ENCODE measurements at regions not wholly inside any gene's neighbourhood (a gene's known extent, or its start where the extent isn't known, plus 50 kb on each side); places are given as distances from the start of the nearest gene placed in this dataset.

DNA sequence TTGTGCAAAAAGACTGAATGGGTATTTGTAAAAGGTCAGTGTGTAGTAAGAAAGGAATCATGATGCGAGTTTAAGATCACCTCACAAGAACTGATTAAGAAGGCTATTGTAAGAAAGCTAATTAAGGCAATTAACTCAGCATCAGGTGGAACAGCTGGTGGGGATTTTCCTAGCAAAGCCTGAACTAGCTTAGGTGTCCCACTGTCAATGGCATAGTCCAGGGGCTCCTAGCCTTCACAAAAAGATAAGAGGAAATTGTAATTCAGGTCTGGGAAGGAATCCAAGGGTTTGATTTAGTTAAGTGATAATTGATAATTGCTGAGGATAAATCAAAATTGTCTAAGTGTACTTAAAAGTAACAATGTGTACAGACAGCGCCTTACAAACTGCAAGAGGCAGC, 901.6 kb downstream of the TUSC7 start:
- no peak for DNase-seq (ENCODE audit: low read depth in 2 of 2)

DNA sequence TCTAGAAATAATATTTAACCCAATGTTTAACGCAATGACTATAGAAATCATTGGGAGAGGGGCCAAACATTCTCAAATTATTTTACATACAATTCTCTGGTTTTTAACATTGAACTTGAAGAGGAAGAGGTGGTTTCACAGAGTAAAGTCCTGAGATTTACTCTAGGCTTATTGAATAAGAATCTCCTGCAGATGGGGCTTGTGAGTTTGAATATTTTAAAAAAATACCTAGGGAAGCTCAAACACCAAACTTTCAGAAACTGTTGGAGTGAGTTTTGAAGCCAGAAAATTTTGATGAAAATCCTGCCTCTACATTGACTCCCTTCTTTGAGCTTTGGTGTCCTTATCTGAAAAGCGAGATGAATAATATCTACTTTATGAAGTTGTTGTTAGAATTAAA, 906.6 kb downstream of the TUSC7 start:
- no peak for DNase-seq (ENCODE audit: low read depth in 2 of 2)

DNA sequence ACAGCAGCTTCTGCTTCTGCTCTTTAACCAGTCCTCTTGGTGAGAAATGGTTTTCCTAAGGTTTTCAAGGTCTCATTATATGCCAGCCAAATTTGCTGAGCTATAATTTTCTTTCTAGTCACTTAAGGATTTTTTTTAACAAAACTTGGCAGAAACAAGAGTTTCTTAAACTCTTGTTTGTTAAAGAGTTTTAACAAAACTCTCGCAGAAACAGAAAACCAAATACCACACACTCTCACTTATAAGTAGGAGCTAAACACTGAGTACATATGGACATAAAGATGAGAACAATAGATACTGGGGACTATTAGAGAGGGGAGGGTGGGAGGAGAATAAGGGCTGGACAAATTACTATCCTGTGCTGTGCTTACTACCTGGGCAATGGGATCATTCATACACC, 908.3 kb downstream of the TUSC7 start:
- DNase-seq (ENCODE audit: low read depth in 2 of 2): no peak

DNA sequence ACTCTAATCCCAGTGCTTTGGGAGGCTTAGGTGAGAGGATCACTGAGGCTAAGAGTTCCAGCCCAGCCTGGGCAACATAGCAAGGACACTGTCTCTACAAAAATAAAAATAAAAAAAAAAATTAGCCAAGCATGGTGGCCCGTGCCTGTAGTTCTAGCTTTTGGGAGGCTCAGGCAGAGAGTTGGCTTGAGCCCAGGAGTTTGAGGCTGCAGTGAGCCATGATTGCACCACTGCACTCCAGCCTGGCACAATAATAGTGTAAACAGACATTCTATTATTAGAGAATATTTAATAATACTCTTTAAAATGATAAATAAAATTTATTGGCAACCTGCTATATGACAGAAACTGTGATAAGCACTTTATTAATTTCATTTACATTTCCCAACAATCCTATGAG, 908.9 kb downstream of the TUSC7 start:
- no peak for DNase-seq (ENCODE audit: low read depth in 2 of 2)

DNA sequence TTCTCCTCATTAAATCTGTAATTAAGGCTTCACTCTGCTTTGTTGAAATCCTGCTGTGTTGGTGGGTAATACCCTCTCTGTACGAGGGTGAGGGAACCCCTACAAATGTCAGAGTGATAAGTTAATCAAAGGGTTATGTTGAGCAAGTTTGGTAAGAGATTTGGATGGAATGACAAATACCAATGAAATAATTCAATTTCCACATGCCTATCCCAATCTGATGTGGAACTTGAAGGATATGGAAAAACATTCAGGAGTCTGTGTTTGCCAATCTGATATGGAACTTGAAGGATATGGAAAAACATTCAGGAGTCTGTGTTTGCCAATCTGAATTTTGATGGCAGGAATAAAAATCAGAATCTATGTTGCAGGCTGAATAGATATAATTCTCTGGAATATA, 910.2 kb downstream of the TUSC7 start:
- DNase-seq (ENCODE audit: low read depth in 2 of 2): no peak

DNA sequence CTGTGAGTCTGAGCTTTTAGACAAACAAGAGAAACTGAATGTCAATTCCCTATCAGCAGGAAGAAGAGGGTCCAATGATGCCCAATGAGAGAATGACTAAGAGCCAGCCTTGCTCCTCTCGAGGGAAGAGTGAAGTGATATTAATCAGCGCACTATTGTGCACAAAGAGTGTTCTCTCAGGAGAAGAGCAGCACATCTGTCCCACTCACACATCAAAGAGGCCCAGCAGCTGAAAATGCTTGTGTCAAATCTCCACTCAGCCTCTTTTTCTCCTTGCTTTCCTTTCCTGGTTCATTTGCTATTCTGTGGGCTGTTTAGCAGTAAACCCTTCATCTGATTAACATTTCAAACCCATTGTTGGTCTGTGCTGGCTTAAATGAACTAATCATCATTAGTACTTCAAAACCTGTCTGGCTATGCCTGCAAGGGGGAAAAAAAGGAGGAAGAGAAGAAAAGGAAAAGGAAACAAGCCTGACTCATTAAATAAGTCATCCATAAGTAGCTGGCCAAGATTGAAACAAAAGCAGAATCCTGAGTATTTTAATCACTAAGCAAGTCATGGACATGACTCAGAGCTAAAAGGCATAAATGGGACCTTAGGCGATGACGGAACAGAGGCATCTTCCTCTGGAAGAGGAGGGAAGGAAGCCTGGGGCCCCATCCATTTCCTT, 912.7 kb downstream of the TUSC7 start:
- no peak for DNase-seq (ENCODE audit: low read depth in 2 of 2)

DNA sequence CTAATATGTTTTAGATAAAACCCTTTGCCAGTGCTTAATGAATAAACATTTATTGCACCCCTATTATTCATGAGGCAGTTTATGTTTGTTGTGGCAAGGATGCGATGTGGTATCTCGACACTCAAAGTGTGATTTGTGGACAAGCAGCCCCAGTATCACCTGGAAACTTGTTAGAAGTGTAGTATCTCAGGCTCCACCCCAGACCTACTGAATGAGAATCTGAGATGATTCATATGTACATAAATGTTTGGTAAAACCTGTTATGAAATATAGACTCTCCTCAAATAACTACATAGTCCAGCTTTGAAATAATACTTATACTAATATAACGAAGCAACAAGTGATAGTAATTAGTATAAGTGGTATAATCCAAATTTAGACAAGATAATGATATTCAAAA, 914.8 kb downstream of the TUSC7 start:
- DNase-seq (ENCODE audit: low read depth in 2 of 2): no peak

DNA sequence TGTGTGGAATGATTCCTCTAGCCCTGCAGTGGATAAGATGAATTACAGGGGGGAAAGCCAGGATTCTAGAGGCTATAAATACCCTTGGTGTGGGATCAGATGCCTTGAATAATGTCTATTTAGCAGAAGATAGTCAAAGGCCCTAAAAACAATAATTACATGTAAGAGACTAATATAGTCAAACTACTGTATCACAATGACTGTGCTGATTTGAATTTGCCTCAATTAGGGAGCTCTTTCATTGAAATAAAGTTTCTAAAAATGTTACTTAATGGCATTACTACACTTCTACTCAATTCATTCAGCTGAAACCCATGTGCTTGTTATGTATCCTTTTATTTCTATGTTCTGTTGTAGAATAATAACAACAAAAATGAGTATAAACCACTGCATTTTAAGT, 915.6 kb downstream of the TUSC7 start:
- DNase-seq (ENCODE audit: low read depth in 2 of 2): no peak

DNA sequence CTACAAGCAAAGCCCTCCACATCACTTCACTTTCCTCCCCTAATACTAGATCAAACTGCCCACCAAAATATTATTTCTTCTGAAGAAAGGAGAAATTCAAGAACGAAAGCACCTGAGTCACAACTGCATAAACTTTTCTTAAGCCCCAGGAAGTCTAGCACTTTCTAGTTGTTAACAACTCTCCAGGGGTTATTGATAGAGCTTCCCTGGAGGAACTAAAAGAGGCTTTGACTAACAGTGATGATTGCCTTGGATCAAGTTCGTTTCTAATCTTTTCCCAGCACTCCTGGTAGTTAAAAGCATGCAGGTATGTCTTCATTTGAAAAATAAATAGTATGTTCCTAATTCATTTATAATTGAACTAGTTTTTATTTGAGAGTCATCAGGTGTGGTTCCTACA, 917.0 kb downstream of the TUSC7 start:
- DNase-seq (ENCODE audit: low read depth in 2 of 2): no peak

DNA sequence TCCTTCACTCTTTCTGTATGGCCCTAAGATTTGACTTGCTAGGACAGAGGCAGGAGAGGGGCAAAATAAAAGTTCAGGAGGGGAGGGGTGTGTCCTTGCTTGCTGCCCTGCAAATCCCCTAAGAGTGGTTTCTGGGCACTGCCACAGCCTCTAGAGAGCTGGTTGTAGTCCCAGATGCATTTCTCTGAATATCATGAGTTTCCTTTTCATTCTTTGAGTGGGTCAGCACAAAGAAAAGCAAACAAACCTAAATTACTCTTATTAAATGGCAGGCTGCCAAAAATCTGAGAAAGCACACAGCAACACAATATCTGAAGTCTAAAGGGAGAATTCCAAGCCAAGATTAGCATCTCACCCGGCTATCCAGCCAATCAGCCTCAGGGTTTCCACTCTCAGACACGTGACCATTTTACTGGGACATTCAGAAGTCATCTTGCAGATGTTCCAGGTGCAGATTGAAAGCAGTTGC, 919.3 kb downstream of the TUSC7 start:
- no peak for DNase-seq (ENCODE audit: low read depth in 2 of 2)

DNA sequence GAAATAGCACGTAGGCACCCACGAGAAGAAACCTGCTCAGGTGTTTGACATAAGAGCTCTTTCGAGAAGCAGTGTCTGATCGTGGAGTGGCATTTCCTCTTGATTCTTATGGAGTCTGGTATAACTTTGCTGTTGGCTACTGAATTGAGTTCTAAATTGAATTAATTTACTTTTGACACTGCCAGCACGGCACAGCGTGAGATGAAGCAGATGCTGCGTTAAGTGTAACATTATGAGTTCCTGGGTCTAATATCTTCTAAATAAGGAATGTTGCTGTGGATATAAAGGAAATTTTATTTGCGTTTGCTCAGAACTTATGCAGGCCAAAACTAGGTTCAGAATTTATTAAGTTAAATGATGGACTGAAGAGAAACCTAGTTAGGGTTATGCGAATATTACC, 919.9 kb downstream of the TUSC7 start:
- DNase-seq (ENCODE audit: low read depth in 2 of 2): no peak

DNA sequence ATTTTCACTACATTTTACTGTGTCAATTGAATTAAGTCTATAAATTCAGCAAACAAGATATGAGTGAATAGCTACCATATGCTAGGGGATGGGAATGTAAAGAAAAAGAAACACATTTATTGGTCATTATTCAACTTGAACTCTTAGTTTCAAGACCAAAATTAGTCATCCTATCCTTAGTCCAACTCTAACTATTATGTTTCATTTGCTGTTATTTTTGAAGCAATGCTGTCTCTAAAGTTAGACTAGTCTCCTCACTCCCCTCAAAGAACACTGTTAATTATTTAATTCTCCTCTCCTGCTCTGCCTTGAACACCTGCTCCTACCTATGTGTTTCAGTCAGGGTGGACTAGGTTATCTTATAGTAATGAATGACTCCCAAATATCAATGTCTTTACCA, 920.9 kb downstream of the TUSC7 start:
- DNase-seq (ENCODE audit: low read depth in 2 of 2): no peak

DNA sequence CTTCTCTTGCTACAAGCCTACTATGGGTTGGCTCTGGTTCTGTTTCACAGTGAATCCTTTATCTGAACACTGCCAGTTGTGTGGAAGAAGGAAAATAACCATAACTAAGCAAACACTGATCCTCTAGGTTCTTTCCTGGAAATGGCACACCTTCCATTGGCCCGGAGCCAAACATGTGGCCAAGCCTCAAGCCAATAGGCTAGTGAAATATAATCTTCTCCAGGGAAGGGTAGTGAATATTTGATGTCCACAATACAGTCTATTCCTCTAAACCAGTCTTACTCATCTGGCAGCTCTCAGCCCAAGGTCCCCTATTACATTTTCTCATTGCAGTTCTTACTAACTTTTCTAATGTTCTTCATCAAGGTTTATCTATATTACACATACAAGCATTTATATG, 921.3 kb downstream of the TUSC7 start:
- no peak for DNase-seq (ENCODE audit: low read depth in 2 of 2)

DNA sequence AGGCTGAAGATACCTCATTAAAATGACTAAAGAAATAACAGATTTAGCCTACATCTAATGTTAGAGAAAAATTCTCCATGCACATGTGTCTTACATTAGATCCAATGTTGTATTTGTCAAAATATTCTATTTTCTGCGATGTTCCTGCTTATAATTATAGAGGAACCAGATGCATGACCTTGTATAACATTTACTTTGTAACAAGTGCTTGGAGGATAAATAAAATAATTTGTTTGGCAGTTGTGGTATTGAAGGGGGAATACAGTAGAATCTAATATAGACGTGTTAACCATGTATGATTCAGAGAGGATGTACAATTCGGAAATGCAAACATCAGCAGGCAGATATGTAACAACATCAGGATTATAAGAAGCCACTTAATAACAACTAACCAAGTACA, 922.2 kb downstream of the TUSC7 start:
- DNase-seq (ENCODE audit: low read depth in 2 of 2): no peak

DNA sequence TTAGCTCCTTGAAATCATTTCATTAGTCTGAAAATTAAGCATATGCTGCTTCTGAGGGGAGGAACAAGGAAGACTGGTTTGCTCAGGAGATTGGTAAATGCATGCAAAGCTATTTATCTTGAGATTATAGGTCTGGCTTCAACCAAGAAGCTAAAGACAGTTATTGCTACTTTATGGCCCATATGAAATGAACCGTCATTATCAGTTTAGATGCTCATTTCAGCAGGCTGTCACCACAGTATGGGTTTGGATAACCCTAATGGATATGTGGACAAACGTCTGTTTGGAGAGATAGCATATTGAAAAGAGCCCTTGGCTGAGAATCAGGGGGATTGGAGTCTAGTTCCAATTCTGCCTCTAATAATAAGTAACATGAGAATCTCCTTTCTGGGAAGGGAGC, 922.6 kb downstream of the TUSC7 start:
- DNase-seq (ENCODE audit: low read depth in 2 of 2): no peak

DNA sequence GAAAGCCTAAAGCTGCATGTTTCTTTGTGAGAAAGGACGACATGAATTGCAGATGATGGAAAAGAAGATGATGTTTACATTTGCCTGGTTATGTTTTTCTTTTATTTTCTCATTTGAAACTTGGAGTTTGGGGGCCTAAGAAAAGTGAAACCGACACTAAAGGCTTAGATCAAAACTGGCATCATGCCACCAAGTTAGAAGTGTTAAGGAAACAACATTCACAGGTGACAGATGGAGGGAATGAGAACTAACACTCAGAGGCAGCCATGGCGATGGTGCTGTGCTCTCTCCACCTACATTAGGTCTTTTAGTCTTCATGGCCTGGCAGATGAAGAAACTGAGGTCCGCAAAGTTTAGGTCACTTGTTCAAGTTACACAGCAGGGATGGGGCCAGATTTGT, 923.6 kb downstream of the TUSC7 start:
- no peak for DNase-seq (ENCODE audit: low read depth in 2 of 2)

DNA sequence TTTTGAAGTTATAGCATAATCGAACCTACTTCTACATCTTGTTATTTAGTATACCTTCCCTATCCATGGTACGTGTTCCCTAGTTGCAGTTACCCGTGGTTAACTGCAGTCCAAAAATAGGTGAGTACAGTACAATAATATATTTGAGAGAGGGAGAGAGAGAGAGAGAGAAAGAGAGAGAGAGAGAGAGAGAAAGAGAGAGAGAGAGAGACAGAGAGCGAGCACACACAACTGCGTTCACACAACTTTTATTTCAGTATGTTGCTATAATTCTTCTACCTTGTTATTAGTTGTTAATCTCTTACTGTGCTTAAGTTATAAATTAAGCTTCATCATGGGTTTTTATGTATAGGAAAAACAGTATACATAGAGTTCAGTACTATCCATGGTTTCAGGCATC, 928.1 kb downstream of the TUSC7 start:
- no peak for DNase-seq (ENCODE audit: low read depth in 2 of 2)

DNA sequence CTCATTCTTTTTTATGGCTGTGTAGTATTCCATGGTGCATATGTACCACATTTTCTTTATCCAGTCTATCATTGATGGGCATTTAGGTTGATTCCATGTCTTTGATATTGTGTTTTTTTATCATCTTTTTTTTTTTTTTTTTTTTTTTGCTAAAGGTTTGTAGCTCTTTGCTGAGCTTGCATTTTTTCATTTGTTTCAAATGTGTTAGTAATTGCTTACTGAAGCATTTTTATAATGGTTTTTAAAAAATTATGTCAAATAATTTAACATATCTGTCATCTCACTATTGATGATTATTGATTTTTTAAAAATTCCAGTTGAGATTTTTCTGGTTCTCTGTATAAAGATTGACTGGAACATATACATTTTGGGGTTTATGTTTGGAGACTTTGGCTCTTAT, 934.6 kb downstream of the TUSC7 start:
- DNase-seq (ENCODE audit: low read depth in 2 of 2): no peak

DNA sequence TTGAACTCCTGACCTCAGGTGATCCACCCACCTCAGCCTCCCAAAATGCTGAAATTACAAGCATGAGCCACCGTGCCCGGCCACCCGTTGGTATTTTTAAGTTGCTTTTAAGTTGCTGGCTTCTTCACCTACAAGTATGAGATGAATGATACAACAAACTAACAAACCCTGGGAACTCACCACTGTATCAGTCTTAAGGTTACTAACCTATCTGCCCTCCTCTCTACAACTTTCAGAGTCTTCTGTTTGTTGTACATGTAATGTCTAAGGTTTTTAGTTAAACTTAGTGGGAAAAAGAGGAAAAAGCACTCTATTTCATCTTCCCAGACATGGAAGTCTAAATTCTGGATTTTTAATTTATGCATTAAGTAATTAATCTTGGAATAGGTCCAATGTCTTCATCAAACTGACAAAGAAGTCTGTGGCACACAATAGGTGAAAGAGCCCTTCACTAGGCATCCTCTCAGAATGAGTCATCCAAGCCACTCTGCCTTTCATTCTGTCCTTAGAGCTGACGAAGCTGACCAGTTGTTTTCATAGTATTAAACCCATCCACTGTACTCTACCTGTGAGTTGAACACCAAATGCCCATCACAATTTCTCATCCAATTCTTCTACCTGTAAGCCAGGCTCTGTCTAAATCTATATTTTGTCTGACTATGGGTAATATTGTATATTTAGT, 936.1 kb downstream of the TUSC7 start:
- no peak for DNase-seq (ENCODE audit: low read depth in 2 of 2)

DNA sequence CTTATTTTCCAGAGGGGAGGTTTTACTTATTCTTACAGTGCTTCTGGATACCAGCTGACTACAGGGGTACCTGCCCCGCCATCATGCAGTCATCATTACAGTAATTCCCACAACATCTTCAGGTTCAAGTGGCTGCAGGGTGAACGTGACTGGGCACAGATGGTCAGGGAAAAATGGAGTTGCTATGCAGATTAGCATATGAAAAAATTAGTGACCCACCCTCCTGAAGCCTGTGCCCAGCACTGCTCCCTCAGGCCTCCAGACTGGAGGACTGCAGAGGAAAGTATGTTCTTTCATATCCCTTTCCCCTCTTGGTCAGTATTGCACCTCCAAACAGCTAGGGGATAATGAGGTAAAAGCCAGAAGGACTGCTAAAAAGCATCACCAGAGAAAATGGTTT, 937.9 kb downstream of the TUSC7 start:
- no peak for DNase-seq (ENCODE audit: low read depth in 2 of 2)

DNA sequence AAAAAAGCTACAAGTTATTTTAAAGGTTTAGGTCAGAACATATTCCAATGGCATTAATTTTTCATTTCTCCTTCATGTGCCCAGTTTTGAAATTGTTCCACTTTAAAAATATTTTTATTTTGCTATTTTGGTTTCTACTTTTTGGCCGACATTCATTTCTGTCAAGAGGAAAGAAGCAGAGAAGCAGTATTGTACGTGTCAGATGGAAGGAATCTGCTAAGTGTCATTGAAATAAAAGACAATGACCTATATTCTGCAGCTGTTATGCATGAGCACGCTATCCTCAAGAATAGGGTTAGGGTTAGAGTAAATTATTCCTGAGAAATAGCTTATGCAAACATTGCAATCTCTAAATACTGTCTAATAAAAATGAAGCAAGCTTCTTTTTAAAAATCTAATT, 941.7 kb downstream of the TUSC7 start:
- DNase-seq (ENCODE audit: low read depth in 2 of 2): no peak

DNA sequence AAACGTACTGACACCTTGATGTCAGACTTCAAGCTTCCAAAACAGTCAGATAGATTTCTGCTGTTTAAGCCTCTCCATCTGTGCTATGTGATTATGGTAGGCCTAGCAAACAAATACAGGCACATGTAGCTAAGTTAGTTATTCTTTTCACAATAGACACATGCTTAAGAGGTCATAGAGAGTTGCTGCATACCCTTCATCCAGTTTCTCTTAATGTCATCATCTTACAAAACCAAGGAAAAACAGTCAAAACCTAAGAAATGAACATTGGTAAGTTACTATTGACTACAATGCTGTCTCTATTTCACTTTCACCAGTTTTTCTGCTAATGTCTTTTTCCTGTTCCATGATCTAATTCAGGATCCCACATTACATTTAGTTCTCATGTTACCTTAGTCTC, 946.8 kb downstream of the TUSC7 start:
- DNase-seq (ENCODE audit: low read depth in 2 of 2): no peak

DNA sequence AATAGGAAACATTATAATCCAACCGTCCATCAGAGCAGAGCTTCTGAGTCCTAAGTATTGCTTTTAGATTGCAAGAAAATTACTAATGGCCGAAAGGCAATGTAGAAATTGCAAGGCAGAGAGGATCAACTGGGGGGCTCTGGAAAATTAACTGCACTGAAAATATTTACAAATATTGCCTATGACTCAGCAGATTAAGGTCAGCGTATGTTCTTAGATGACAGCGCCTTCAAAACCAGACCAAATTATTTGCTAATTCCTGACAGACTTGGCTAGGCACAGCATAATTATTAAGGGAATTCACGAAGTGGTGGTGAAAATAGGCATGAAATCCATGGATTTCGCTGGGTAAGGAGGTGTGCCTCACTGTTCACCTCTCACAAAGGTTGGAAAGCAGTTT, 947.7 kb downstream of the TUSC7 start:
- no peak for DNase-seq (ENCODE audit: low read depth in 2 of 2)
